ENCODE measurements at regions not wholly inside any gene's neighbourhood (a gene's known extent, or its start where the extent isn't known, plus 50 kb on each side); places are given as distances from the start of the nearest gene placed in this dataset.
A peak's percentile ranks its signal among the peaks of the same experiment; 100 is the strongest.

- FAIRE-seq: no peak
- no peak for DNase-seq (ENCODE audit: low read depth)
- TF ChIP-seq CTCF (IDR thresholded peaks at IDR 0.05; ENCODE audit: insufficient read depth, low read length, severe bottlenecking): no peak
- Histone ChIP-seq H3K4me3 (ENCODE audit: low read depth, low read length) (no peak overlapping the region), H3K27me3 (ENCODE audit: control insufficient read depth, insufficient read depth, low read length) (no peaks in the 10 kb centered on the region), H3K36me3 (ENCODE audit: control insufficient read depth, insufficient read depth, low read length) (no peaks in the 10 kb centered on the region)
These were observed 69.7 kb downstream of the SKA1 start for GRCh38 chr18:50444539-50444938.

GRCh38 chr18:50446629-50447028 lies 71.8 kb downstream of the SKA1 start:
- no peak overlapping the region for H3K4me3 ChIP-seq (ENCODE audit: low read depth, low read length)
- FAIRE-seq (no peak), DNase-seq (ENCODE audit: low read depth) (no peak)
- TF ChIP-seq CTCF (IDR thresholded peaks at IDR 0.05; ENCODE audit: insufficient read depth, low read length, severe bottlenecking): no peak
- no peaks in the 10 kb centered on the region for H3K27me3 ChIP-seq (ENCODE audit: control insufficient read depth, insufficient read depth, low read length)
- H3K36me3 ChIP-seq (ENCODE audit: control insufficient read depth, insufficient read depth, low read length): no peaks in the 10 kb centered on the region

GRCh38 chr18:50447102-50447741 lies 72.4 kb downstream of the SKA1 start:
- TF ChIP-seq CTCF (IDR thresholded peaks at IDR 0.05; ENCODE audit: insufficient read depth, low read length, severe bottlenecking): no peak
- H3K36me3 ChIP-seq (ENCODE audit: control insufficient read depth, insufficient read depth, low read length): no peaks in the 10 kb centered on the region
- DNase-seq (ENCODE audit: low read depth) (no peak), FAIRE-seq (no peak)
- no peaks in the 10 kb centered on the region for H3K27me3 ChIP-seq (ENCODE audit: control insufficient read depth, insufficient read depth, low read length)
- no peak overlapping the region for H3K4me3 ChIP-seq (ENCODE audit: low read depth, low read length)

GRCh38 chr18:50447952-50448351 lies 73.1 kb downstream of the SKA1 start:
- Histone ChIP-seq H3K36me3 (ENCODE audit: control insufficient read depth, insufficient read depth, low read length) (no peaks in the 10 kb centered on the region), H3K27me3 (ENCODE audit: control insufficient read depth, insufficient read depth, low read length) (no peaks in the 10 kb centered on the region), H3K4me3 (ENCODE audit: low read depth, low read length) (no peak overlapping the region)
- no peak for TF ChIP-seq CTCF (IDR thresholded peaks at IDR 0.05; ENCODE audit: insufficient read depth, low read length, severe bottlenecking)
- DNase-seq (ENCODE audit: low read depth) (no peak), FAIRE-seq (no peak)

GRCh38 chr18:50451100-50451842 lies 76.4 kb downstream of the SKA1 start:
- DNase-seq (ENCODE audit: low read depth): peak; percentile 54
- Histone ChIP-seq H3K4me3 (ENCODE audit: low read depth, low read length) (no peak overlapping the region), H3K27me3 (ENCODE audit: control insufficient read depth, insufficient read depth, low read length) (no peaks in the 10 kb centered on the region), H3K36me3 (ENCODE audit: control insufficient read depth, insufficient read depth, low read length) (no peaks in the 10 kb centered on the region)
- no peak for FAIRE-seq
- no peak for TF ChIP-seq CTCF (IDR thresholded peaks at IDR 0.05; ENCODE audit: insufficient read depth, low read length, severe bottlenecking)
